Activated CD8-positive, alpha-beta T cell treated with anti-CD3 and anti-CD28 coated beads for 36 hours (primary cell): ENCODE measurements at regions not wholly inside any gene's neighbourhood (a gene's known extent, or its start where the extent isn't known, plus 50 kb on each side); places are given as distances from the start of the nearest gene placed in this dataset.

Source experiments
- ATAC-seq: fragments of 200-7000 bp; cut with Tn5 transposase; one replicate; pipeline ENCODE4 v1.10.0; 2021; ENCODE audit warnings: mild to moderate bottlenecking, moderate library complexity
- CTCF ChIA-PET: fragments of 350-600 bp; sonication (Branson Sonifier 250); formaldehyde crosslinking; loops from one replicate; lab custom pipeline; 2021; ENCODE audit warnings: antibody characterized with exemption; lab: Charles Lee
- POLR2A ChIA-PET: fragments of 350-600 bp; sonication (Branson Sonifier 250); formaldehyde crosslinking; loops from one replicate; lab custom pipeline; 2021; ENCODE audit warnings: antibody characterized with exemption; lab: Charles Lee
- DNase-seq: peaks from one replicate; pipeline ENCODE4 v3.0.0-alpha.2; 2020
- H3K27ac Mint-ChIP-seq: one replicate; pipeline ENCODE4 v1.8.0; 2021; ENCODE audit warnings: mild to moderate bottlenecking, mixed read lengths
- H3K27me3 Mint-ChIP-seq: one replicate; pipeline ENCODE4 v1.8.0; 2021; ENCODE audit warnings: mixed read lengths
- H3K36me3 Mint-ChIP-seq: one replicate; pipeline ENCODE4 v1.8.0; 2021; ENCODE audit warnings: low read depth, mixed read lengths
- H3K4me1 Mint-ChIP-seq: one replicate; pipeline ENCODE4 v1.8.0; 2021; ENCODE audit warnings: low read depth, mixed read lengths
- H3K4me3 Mint-ChIP-seq: one replicate; pipeline ENCODE4 v1.8.0; 2021; ENCODE audit warnings: mild to moderate bottlenecking, moderate library complexity, mixed read lengths
- H3K9me3 Mint-ChIP-seq: one replicate; pipeline ENCODE4 v1.8.0; 2021; ENCODE audit warnings: mixed read lengths
- intact Hi-C: fragments of 100-400 bp; cut with micrococcal nuclease; formaldehyde crosslinking; loops from one replicate; pipeline ENCODE4 v1.10.0; 2022
- TF ChIP-seq, protein P1 (sequence below): fragments of 200-600 bp; IDR thresholded peaks from one replicate; pipeline ENCODE4 v1.8.0; 2022; ENCODE audit warnings: antibody characterized with exemption, mild to moderate bottlenecking

DNA sequence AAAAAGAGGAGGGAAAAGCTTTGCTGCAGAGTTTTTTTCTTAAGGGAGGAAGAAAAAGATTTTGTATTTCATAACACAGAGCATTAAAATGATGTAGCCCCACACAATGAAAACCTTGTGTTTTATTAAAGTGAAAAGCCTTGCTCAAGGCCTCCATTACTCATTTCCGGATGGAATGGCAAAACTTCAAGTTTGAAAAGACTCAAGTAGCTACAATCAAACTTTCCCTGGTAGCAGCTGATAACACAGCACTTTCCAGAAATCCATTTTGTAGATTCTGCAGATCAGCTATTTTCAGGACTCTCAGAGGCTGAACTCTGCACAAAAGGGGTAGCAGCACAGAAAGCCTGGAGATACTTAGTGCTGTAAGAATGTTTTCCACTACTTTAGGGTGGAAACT is 374.8 kb downstream of the NFIB start:
- ChIA-PET CTCF (no interaction called here), POLR2A (no interaction called here)
- intact Hi-C loops = no loop called here
- peaks cover 4% of the 10 kb centered on the region for H3K9me3 Mint-ChIP-seq
- TF ChIP-seq, protein P1, sequence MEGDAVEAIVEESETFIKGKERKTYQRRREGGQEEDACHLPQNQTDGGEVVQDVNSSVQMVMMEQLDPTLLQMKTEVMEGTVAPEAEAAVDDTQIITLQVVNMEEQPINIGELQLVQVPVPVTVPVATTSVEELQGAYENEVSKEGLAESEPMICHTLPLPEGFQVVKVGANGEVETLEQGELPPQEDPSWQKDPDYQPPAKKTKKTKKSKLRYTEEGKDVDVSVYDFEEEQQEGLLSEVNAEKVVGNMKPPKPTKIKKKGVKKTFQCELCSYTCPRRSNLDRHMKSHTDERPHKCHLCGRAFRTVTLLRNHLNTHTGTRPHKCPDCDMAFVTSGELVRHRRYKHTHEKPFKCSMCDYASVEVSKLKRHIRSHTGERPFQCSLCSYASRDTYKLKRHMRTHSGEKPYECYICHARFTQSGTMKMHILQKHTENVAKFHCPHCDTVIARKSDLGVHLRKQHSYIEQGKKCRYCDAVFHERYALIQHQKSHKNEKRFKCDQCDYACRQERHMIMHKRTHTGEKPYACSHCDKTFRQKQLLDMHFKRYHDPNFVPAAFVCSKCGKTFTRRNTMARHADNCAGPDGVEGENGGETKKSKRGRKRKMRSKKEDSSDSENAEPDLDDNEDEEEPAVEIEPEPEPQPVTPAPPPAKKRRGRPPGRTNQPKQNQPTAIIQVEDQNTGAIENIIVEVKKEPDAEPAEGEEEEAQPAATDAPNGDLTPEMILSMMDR = no peak
- H3K4me1 Mint-ChIP-seq = no peaks in the 10 kb centered on the region
- no peak for DNase-seq
- H3K36me3 Mint-ChIP-seq = no peaks in the 10 kb centered on the region
- no peak overlapping the region for H3K4me3 Mint-ChIP-seq
- no peak overlapping the region for H3K27ac Mint-ChIP-seq
- H3K27me3 Mint-ChIP-seq = no peaks in the 10 kb centered on the region
- no peak for ATAC-seq

DNA sequence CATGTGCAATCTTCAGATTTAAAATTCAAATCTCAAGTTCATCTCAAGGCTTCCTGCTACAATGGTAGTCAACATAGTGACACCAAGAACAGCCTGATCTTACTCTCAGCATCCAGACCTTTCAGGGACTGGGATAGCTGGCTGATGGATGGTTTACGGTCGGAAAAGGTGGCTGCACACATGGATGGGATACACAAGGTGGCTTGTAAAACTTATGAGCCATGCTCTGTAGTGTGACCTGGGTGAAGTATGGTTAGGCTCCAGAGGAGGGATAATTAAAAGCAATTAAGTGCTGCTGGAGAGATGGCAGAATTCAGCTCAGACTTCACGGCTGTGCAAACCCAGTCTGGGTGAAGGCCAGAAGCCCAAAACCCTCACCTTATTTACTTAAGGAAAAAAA is 379.5 kb downstream of the NFIB start:
- no peak for ATAC-seq
- peaks cover 2% of the 10 kb centered on the region for H3K9me3 Mint-ChIP-seq
- ChIA-PET CTCF (no interaction called here), POLR2A (no interaction called here)
- no peaks in the 10 kb centered on the region for H3K4me1 Mint-ChIP-seq
- no peak overlapping the region for H3K27ac Mint-ChIP-seq
- no peak overlapping the region for H3K4me3 Mint-ChIP-seq
- no peak for DNase-seq
- TF ChIP-seq, protein P1 = no peak
- no peaks in the 10 kb centered on the region for H3K27me3 Mint-ChIP-seq
- no peaks in the 10 kb centered on the region for H3K36me3 Mint-ChIP-seq
- intact Hi-C loops = no loop called here

DNA sequence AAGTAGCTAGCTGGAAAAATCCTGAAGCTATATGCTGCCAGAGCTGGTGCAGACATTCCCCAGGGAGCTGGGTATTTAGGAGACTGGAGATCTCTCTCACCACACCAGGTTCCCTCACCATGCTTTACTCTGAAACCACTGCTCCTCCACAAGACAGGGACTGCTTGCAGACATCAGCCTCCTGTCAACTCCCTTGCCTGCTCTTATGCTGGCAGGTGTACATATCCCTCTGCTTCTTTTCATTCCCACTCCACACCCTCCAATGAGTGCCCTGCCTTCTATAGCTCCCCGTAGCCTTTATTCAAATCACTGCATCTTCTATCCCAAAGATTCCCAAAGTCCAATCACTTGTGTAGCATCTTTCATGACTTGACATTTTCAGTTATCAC is 380.7 kb downstream of the NFIB start:
- Mint-ChIP-seq H3K4me3 (no peak overlapping the region), H3K9me3 (peaks cover 2% of the 10 kb centered on the region), H3K36me3 (no peaks in the 10 kb centered on the region), H3K27ac (no peak overlapping the region), H3K27me3 (no peaks in the 10 kb centered on the region), H3K4me1 (no peaks in the 10 kb centered on the region)
- CTCF ChIA-PET = no interaction called here
- POLR2A ChIA-PET = no interaction called here
- intact Hi-C loops = no loop called here
- ATAC-seq = no peak
- DNase-seq = no peak
- TF ChIP-seq, protein P1 = no peak

DNA sequence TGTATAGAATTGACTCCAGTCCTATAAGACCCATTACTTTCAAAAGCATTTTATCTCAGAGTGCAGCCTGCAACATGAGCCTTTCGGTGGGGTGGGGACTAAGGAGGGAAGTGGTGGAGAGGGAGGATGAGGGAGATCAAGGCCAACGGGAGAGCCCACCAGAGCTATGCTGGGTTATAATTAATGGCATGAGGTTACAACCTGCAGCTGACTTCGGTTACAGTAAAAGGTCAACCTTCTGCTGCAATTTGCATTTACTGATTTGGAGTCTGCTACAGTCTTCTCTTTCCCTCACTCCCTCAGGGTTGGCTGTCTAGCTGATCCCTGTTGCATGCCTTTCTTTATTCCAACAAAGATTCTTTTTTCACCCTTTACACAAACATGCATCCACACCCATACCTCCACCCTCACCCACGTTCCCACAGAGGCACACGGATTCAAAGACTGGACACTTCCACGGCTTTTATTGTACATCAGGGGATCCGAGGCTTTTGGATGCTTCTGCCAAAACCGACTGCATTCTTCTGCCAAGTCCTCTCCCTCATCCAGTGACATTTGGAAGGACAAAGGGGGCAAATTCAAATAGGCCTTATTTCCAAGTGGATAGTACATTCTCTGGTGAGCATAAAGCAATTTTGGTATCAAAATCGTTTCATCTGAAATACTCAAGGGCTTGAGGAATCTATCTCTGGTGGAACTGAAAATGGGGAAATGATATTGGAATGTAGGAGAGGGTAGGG is 381.2 kb downstream of the NFIB start:
- no peak for ATAC-seq
- no peaks in the 10 kb centered on the region for H3K36me3 Mint-ChIP-seq
- intact Hi-C loops = no loop called here

DNA sequence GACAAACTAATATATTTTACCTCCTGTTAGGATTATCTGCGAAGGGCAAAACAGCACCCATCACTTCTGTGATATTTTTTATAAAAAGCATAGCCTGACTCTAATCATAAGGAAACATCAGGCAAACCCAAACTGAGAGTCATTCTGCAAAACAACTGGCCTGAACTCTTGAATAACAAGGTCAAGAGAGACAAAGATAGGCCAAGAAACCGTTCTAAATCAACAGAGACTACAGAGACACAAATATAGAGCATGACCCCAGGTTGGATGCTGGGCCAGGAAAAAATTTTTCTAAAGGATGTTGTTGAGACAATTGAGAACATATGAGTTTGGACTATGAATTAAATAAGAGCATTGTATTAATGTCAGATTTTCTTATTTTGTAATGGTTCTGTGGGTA is 384.9 kb downstream of the NFIB start:
- Mint-ChIP-seq H3K27ac (no peak overlapping the region), H3K4me1 (no peaks in the 10 kb centered on the region), H3K36me3 (no peaks in the 10 kb centered on the region), H3K4me3 (no peak overlapping the region), H3K27me3 (no peaks in the 10 kb centered on the region), H3K9me3 (peaks cover 2% of the 10 kb centered on the region)
- ChIA-PET CTCF (no interaction called here), POLR2A (no interaction called here)
- ATAC-seq (no peak), DNase-seq (no peak)
- TF ChIP-seq, protein P1 = no peak
- intact Hi-C loops = no loop called here

More for the DNA sequence above, 381.2 kb downstream of the NFIB start:
- Mint-ChIP-seq H3K9me3 (peaks cover 2% of the 10 kb centered on the region), H3K27me3 (no peaks in the 10 kb centered on the region), H3K4me3 (no peak overlapping the region), H3K27ac (no peak overlapping the region), H3K4me1 (no peaks in the 10 kb centered on the region)
- DNase-seq = no peak
- TF ChIP-seq, protein P1 = no peak
- ChIA-PET CTCF (no interaction called here), POLR2A (no interaction called here)
